Fibroblast of lung (primary cell): ENCODE measurements at regions not wholly inside any gene's neighbourhood (a gene's known extent, or its start where the extent isn't known, plus 50 kb on each side); places are given as distances from the start of the nearest gene placed in this dataset.

Experiments
- DNase-seq, 2 donors: peaks; one replicate each; pipeline versions ENCODE4 v3.0.0 to v3.0.0-alpha.2; 2010; ENCODE audit warnings: low read depth in 2 of 2
- H2AFZ ChIP-seq: 2 replicates; pipeline ENCODE4 v1.5.1; 2012; ENCODE audit warnings: low read length, control low read depth, inconsistent platforms
- H3K27ac ChIP-seq: 2 replicates; pipeline ENCODE4 v1.5.1; 2011; ENCODE audit warnings: low read length, control low read depth; ENCODE audit not compliant: insufficient read depth
- H3K27me3 ChIP-seq: 2 replicates; pipeline ENCODE4 v1.5.1; 2011; ENCODE audit warnings: mild to moderate bottlenecking, low read length; ENCODE audit not compliant: control insufficient read depth, insufficient read depth
- H3K36me3 ChIP-seq: 2 replicates; pipeline ENCODE4 v1.5.1; 2011; ENCODE audit warnings: low read length; ENCODE audit not compliant: control insufficient read depth, insufficient read depth
- H3K4me1 ChIP-seq: 2 replicates; pipeline ENCODE4 v1.5.1; 2011; ENCODE audit warnings: low read length; ENCODE audit not compliant: control insufficient read depth, insufficient read depth; ENCODE audit errors: extremely low read depth
- H3K4me2 ChIP-seq: 2 replicates; pipeline ENCODE4 v1.5.1; 2011; ENCODE audit warnings: low read length, control low read depth; ENCODE audit not compliant: insufficient read depth; ENCODE audit errors: extremely low read depth
- H3K4me3 ChIP-seq, 4 experiments: fragments of 200-600 bp in 1 of 4; sonication (generic) in 1 of 4; replicated peaks in 1 of 4; 2 replicates each; pipeline ENCODE4 v1.5.1; 2011 to 2016; ENCODE audit warnings: low read length in 4 of 4, low read depth in 3 of 4, mild to moderate bottlenecking in 3 of 4, control low read depth in 2 of 4, inconsistent platforms in 1 of 4, mixed read lengths in 1 of 4; ENCODE audit not compliant: insufficient read depth in 1 of 4; ENCODE audit errors: control extremely low read depth in 1 of 4
- H3K79me2 ChIP-seq: 2 replicates; pipeline ENCODE4 v1.5.1; 2012; ENCODE audit warnings: mild to moderate bottlenecking, low read length, inconsistent platforms; ENCODE audit not compliant: control insufficient read depth, insufficient read depth
- H3K9ac ChIP-seq: 2 replicates; pipeline ENCODE4 v1.5.1; 2011; ENCODE audit warnings: mild to moderate bottlenecking, low read length, control low read depth; ENCODE audit not compliant: insufficient read depth
- H3K9me3 ChIP-seq: 2 replicates; pipeline ENCODE4 v1.5.1; 2012; ENCODE audit warnings: low read depth, low read length; ENCODE audit not compliant: control insufficient read depth, insufficient read depth
- H4K20me1 ChIP-seq: 2 replicates; pipeline ENCODE4 v1.5.1; 2011; ENCODE audit warnings: low read length; ENCODE audit not compliant: control insufficient read depth, insufficient read depth; ENCODE audit errors: extremely low read depth
- EZH2 ChIP-seq: IDR thresholded peaks from 2 replicates; pipeline ENCODE4 v1.5.1; 2012; ENCODE audit warnings: low read length, control low read depth, mild to moderate bottlenecking; ENCODE audit errors: missing control alignments
- TF ChIP-seq, protein P1 (sequence below), 2 donors: IDR thresholded peaks in 1 of 2; conservative IDR thresholded peaks in 1 of 2; 1 replicate in 1 of 2; 2 replicates in 1 of 2; pipeline ENCODE4 v1.5.1; 2011 to 2012; ENCODE audit warnings: low read length in 2 of 2, control low read depth in 1 of 2, inconsistent platforms in 1 of 2, low read depth in 1 of 2, mild to moderate bottlenecking in 1 of 2

GRCh38 chr2:61693744-61694143 lies 155.6 kb upstream of the XPO1 start:
- Histone ChIP-seq H4K20me1 (no peaks in the 10 kb centered on the region), H3K4me2 (no peak overlapping the region), H3K4me3 (no peak overlapping the region), H3K9ac (no peak overlapping the region), H2AFZ (peak overlapping the region; percentile 94), H3K4me1 (no peaks in the 10 kb centered on the region), H3K79me2 (no peaks in the 10 kb centered on the region), H3K27ac (no peak overlapping the region), H3K9me3 (no peaks in the 10 kb centered on the region), H3K36me3 (no peaks in the 10 kb centered on the region), H3K27me3 (no peaks in the 10 kb centered on the region)
- no peak for TF ChIP-seq EZH2
- TF ChIP-seq, protein P1, sequence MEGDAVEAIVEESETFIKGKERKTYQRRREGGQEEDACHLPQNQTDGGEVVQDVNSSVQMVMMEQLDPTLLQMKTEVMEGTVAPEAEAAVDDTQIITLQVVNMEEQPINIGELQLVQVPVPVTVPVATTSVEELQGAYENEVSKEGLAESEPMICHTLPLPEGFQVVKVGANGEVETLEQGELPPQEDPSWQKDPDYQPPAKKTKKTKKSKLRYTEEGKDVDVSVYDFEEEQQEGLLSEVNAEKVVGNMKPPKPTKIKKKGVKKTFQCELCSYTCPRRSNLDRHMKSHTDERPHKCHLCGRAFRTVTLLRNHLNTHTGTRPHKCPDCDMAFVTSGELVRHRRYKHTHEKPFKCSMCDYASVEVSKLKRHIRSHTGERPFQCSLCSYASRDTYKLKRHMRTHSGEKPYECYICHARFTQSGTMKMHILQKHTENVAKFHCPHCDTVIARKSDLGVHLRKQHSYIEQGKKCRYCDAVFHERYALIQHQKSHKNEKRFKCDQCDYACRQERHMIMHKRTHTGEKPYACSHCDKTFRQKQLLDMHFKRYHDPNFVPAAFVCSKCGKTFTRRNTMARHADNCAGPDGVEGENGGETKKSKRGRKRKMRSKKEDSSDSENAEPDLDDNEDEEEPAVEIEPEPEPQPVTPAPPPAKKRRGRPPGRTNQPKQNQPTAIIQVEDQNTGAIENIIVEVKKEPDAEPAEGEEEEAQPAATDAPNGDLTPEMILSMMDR (conservative IDR thresholded peaks at IDR 0.05 in 1 of 2, IDR thresholded peaks at IDR 0.05 in 1 of 2; ENCODE audit: low read depth in 1 of 2, low read length in 2 of 2), result no peak
- DNase-seq, result no peak

- H3K27me3 ChIP-seq, result no peaks in the 10 kb centered on the region
- TF ChIP-seq, protein P1 (conservative IDR thresholded peaks at IDR 0.05 in 1 of 2, IDR thresholded peaks at IDR 0.05 in 1 of 2; ENCODE audit: low read depth in 1 of 2, low read length in 2 of 2), result no peak
- TF ChIP-seq EZH2, result no peak
- no peak overlapping the region for H3K4me2 ChIP-seq
- H3K4me1 ChIP-seq, result no peaks in the 10 kb centered on the region
- DNase-seq, result no peak
- no peaks in the 10 kb centered on the region for H3K9me3 ChIP-seq
- H3K27ac ChIP-seq, result no peak overlapping the region
- H3K36me3 ChIP-seq, result no peaks in the 10 kb centered on the region
- H3K79me2 ChIP-seq, result no peaks in the 10 kb centered on the region
- no peak overlapping the region for H3K4me3 ChIP-seq
- H4K20me1 ChIP-seq, result no peaks in the 10 kb centered on the region
- H2AFZ ChIP-seq, result no peak overlapping the region
- no peak overlapping the region for H3K9ac ChIP-seq
Observed at GRCh38 chr2:61690078-61690596, 152.0 kb upstream of the XPO1 start.

DNA sequence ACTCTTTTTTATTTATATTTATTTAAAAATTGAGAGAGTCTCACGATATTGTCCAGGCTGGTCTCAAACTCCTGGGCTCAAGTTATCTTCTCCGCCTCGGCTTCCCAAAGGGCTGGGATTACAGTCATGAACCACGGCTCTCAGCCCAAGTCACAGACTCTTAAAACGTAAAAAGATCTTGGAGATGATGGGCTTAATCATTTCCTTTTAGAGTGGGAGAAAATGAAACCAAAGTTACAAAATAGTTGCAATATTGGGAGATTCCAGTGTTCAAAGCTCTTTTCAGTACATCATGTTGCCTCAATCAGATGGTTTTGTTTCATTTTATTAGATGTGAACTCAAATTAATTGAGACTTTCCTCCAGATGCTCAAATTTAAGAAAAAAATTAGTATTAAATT lies 151.4 kb upstream of the XPO1 start:
- H3K4me3 ChIP-seq, result peak overlapping the region in 1 of 4 experiments; percentile 7
- peak overlapping the region; percentile 49 for H2AFZ ChIP-seq
- DNase-seq, result peak in 1 of 2 donors; percentile 17

More for the DNA sequence above, 151.4 kb upstream of the XPO1 start:
- H3K9me3 ChIP-seq, result no peaks in the 10 kb centered on the region
- H3K79me2 ChIP-seq, result no peaks in the 10 kb centered on the region
- H3K9ac ChIP-seq, result no peak overlapping the region
- no peaks in the 10 kb centered on the region for H4K20me1 ChIP-seq
- H3K4me1 ChIP-seq, result no peaks in the 10 kb centered on the region
- peak overlapping the region; percentile 44 for H3K4me2 ChIP-seq
- H3K27ac ChIP-seq, result no peak overlapping the region
- H3K27me3 ChIP-seq, result no peaks in the 10 kb centered on the region
- H3K36me3 ChIP-seq, result no peaks in the 10 kb centered on the region
- TF ChIP-seq, protein P1 (conservative IDR thresholded peaks at IDR 0.05 in 1 of 2, IDR thresholded peaks at IDR 0.05 in 1 of 2; ENCODE audit: low read depth in 1 of 2, low read length in 2 of 2), result no peak
- TF ChIP-seq EZH2, result no peak
